ENCODE measurements at regions not wholly inside any gene's neighbourhood (a gene's known extent, or its start where the extent isn't known, plus 50 kb on each side); places are given as distances from the start of the nearest gene placed in this dataset.
"Not testable (repeated sequence)": the region's sequence is repeated elsewhere in the genome, so short reads cannot be mapped to it uniquely, and the experiment has no call there.

DNA sequence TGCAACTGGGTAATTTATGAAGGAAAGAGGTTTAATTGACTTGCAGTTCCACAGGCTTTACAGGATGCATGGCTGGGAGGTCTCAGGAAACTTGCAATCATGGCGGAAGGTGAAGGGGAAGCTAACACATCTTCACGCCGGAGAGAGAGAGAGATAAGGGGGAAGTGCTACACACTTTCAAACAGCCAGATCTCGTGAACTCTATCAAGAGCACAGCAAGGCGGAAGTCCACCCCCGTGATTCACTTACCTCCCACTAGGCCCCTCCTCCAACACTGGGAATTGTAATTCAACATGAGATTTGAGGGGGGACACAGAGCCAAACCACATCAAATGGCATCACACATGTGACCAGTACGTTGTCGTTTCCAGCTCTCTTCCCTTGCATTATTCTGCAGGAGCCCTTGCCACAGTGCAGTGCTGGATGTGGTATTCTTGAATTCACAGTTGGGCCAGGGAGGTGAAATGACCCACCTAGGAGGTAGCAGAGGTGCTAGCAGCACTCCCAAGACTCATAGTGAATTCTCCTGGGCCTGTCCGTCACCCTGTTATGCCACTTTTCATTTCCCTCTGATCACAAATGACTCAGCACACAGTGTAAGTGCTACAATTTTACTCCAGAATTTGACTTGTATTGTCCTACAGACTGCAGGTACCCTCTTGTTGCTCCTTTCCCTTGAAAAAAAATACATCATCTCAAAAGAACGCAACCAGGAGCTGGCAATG, 179.2 kb upstream of the PLGLB2 start:
- POLR2A ChIA-PET; DNase-seq; H3K36me3 Mint-ChIP-seq (ENCODE audit: low read depth); CTCF ChIA-PET; H3K27me3 Mint-ChIP-seq (ENCODE audit: low read depth); ATAC-seq; H3K4me3 Mint-ChIP-seq; H3K27ac Mint-ChIP-seq; H3K9me3 Mint-ChIP-seq (ENCODE audit: insufficient read depth): not testable (repeated sequence)
- H3K4me1 Mint-ChIP-seq (ENCODE audit: low read depth): peaks cover 14% of the 10 kb centered on the region

DNA sequence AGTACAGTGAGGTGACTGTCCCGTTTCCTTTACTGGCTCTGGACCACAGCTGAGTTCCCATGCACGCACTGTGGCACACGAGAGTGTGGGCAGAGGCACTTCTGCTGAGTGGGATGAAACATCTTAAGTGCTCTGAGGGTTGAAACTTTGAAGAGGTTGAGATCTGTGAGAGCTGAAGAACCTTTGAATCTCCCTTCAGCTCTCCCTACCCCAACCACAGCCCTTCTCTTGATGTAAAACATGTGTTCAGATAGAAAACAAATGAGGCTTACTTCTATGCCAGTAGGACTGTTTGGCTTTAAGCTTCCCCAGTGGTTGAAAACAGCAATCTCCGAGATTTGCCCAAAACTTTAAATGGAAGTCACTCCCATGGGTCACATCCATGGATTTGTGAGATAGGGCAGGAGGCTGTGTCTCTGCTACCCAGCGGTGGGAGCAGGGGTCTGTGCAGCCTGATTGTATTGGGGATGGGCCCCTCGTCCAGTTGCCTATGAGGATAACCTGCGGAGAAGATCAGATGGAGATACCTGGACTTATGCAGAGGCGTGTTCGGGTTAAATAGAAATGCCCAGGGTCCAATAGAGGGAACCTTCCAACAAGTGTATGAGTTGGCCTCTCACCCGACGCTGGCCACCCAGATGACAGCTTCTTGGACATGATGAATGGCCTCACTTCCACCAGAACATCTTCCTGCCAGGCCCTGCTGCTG, 178.0 kb upstream of the PLGLB2 start:
- CTCF ChIA-PET; DNase-seq; H3K9me3 Mint-ChIP-seq (ENCODE audit: insufficient read depth); H3K4me3 Mint-ChIP-seq; H3K27me3 Mint-ChIP-seq (ENCODE audit: low read depth); H3K36me3 Mint-ChIP-seq (ENCODE audit: low read depth); POLR2A ChIA-PET: not testable (repeated sequence)
- H3K4me1 Mint-ChIP-seq (ENCODE audit: low read depth): peaks cover 15% of the 10 kb centered on the region
- peak; percentile 66 for ATAC-seq
- peak overlapping the region; percentile 56 for H3K27ac Mint-ChIP-seq

DNA sequence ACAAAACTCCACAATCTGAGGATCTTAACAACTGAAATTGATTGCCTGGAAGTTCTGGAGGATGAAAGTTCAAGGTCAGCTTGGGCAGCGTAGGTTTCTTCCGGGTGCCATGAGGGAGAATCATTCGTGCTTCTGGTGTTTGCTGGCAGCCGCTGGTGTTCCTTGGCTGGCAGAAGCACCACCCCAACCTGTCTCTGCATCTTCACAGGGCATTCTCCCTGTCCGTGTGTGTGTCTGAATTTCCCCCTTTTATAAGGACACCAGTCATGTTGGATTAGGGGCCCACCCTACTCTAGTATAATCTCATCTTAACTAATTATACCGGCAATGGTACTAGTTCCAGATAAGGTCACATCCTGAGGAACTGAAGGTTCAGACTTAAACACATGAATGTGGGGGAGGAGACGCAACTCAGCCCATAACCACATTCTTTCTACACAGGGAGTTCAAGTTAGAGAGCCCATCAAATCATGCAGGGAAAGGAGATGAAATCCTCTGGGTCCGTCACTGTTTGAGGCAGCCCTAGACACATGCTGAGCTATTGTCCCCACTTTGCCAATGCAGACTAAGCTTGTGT, 175.9 kb upstream of the PLGLB2 start:
- POLR2A ChIA-PET; H3K27ac Mint-ChIP-seq; H3K9me3 Mint-ChIP-seq (ENCODE audit: insufficient read depth); H3K27me3 Mint-ChIP-seq (ENCODE audit: low read depth); CTCF ChIA-PET; H3K4me3 Mint-ChIP-seq; H3K36me3 Mint-ChIP-seq (ENCODE audit: low read depth); DNase-seq: not testable (repeated sequence)
- peaks cover 27% of the 10 kb centered on the region for H3K4me1 Mint-ChIP-seq (ENCODE audit: low read depth)
- ATAC-seq: peak; percentile 25

DNA sequence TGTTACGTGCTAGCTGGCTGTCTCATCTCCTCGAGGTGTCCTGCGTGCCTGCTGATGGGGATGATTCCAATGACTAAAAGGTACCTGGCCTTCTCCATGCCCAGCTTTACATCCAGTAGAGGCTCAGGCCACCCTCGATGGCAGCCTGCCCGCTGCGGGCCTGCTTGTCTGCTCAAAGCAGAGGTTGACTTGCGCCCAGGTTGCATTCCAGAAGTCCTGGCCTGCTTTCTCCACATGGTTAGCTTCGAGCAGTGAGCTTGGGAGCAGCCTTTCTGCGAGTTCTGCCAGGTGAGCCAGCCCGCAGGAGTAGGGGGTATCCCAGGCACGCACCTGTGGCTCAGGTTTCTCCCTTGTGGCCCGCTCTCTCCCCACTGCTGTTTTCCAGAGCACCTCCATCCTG, 175.0 kb upstream of the PLGLB2 start:
- ATAC-seq; H3K27ac Mint-ChIP-seq; H3K27me3 Mint-ChIP-seq (ENCODE audit: low read depth); CTCF ChIA-PET; POLR2A ChIA-PET; DNase-seq; H3K36me3 Mint-ChIP-seq (ENCODE audit: low read depth); H3K9me3 Mint-ChIP-seq (ENCODE audit: insufficient read depth); H3K4me3 Mint-ChIP-seq: not testable (repeated sequence)
- H3K4me1 Mint-ChIP-seq (ENCODE audit: low read depth): peaks cover 27% of the 10 kb centered on the region

DNA sequence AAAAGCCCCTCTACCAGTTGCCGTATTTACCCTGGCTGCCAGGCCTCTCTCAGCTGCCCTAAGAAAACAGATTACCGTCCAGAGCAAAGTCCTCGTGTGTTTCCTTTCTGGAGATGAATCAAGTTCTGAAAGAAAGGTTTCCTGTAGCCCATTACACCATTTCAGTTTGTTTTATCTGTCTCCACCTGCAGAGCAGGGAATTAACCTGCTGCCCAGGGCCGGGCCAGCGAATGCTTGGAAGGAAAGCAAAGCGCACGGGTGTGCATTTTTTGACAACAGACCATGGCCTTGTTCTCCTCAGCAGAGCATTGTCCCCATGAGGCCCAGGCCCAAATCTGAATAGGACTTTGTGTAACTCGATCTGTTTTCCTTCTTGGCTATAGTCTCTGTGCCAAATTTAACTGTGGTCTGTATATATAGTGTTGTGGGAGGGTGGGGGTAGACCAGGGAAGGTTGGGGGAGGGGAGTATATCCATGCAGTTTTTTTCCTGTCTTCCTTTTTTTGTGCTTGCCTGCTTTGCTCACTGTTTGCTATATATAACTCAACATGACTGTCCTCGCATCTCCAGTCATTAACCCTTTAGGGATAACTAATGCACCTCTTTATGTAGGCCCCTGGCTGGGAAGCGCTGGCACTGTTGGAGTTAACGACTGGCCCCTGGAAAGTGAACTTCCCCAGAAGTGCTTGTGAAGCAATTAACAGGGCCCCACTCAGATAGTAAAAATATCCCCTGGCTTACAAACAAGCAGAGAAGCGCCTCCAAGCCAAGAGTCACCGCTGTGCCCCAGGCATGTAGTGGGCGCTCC, 174.3 kb upstream of the PLGLB2 start:
- POLR2A ChIA-PET; H3K9me3 Mint-ChIP-seq (ENCODE audit: insufficient read depth): not testable (repeated sequence)

DNA sequence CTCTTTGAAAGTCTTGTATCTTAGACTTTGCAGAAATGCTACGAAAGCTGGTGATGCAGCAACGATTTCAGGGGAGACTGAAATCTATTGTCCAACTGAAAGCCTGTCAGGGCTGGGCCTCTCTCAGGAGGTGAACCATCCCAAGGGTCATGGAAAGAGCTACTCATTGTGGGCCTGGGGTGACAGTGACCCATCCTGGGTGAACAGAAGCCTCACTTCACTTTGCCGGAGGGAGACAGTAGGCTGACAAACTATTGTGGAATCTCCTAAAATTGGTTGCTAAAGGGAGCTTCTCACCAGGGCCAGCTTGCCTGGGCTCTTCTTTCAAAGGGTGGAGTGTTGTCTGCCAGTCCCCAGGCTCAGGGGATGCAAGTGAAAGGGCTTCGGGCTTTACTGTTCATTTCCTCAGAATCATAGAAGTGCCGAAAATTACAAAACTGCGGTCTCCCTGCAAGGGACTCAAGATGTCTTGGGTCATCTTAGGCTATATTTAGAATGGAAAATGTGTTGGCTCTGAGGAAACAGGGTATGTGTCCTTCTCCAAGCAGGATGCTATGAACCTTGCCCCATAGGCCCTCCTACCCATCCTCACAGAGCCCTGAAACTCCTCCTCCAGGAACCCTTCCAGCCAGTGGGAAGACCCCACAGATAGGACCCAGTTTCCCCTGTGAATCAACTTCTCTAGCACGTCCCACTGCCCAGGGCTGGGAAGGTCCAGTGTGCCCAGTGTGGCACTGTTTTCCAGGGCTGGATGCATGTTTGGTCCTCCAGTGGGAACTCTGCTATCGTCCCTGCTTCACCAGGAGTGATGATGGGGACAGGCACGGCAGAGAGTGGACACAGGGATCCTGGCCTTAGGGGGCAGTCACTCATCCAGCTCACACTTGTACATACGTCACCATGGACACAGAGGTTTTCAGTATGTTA, 173.4 kb upstream of the PLGLB2 start:
- ATAC-seq; H3K36me3 Mint-ChIP-seq (ENCODE audit: low read depth); H3K27me3 Mint-ChIP-seq (ENCODE audit: low read depth); POLR2A ChIA-PET; CTCF ChIA-PET; DNase-seq; H3K9me3 Mint-ChIP-seq (ENCODE audit: insufficient read depth): not testable (repeated sequence)
- Mint-ChIP-seq H3K4me3 (peak overlapping the region; percentile 12), H3K4me1 (ENCODE audit: low read depth) (peaks cover 22% of the 10 kb centered on the region), H3K27ac (peak overlapping the region; percentile 63)

More for the DNA sequence above, 174.3 kb upstream of the PLGLB2 start:
- Mint-ChIP-seq H3K27ac (peak overlapping the region; percentile 43), H3K4me1 (ENCODE audit: low read depth) (peaks cover 27% of the 10 kb centered on the region)
- H3K36me3 Mint-ChIP-seq (ENCODE audit: low read depth); H3K27me3 Mint-ChIP-seq (ENCODE audit: low read depth); ATAC-seq; CTCF ChIA-PET; DNase-seq; H3K4me3 Mint-ChIP-seq: not testable (repeated sequence)

DNA sequence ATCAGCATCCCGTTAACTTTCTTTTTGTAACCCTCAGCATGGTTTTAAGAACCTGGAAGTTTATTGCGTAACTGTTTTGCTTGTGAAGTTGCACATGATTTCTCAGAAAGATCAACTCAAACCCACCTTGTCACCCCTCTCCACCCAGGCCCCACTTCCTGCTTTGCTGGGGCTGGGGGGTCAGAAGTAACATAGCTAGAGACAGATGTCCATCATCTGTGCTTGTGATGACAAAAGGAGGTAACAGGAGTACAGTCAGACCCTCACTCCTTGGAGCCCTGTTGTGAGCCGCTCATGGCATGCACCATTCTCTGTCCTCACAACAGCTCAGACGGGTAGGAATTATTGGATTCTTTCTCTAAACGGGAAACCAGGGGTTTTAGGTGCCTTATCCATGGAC, 172.7 kb upstream of the PLGLB2 start:
- DNase-seq; POLR2A ChIA-PET; H3K9me3 Mint-ChIP-seq (ENCODE audit: insufficient read depth); CTCF ChIA-PET; H3K36me3 Mint-ChIP-seq (ENCODE audit: low read depth); H3K27me3 Mint-ChIP-seq (ENCODE audit: low read depth): not testable (repeated sequence)
- peak overlapping the region; percentile 12 for H3K4me3 Mint-ChIP-seq
- H3K4me1 Mint-ChIP-seq (ENCODE audit: low read depth): peaks cover 17% of the 10 kb centered on the region
- ATAC-seq: peak; percentile 26
- peak overlapping the region; percentile 63 for H3K27ac Mint-ChIP-seq

DNA sequence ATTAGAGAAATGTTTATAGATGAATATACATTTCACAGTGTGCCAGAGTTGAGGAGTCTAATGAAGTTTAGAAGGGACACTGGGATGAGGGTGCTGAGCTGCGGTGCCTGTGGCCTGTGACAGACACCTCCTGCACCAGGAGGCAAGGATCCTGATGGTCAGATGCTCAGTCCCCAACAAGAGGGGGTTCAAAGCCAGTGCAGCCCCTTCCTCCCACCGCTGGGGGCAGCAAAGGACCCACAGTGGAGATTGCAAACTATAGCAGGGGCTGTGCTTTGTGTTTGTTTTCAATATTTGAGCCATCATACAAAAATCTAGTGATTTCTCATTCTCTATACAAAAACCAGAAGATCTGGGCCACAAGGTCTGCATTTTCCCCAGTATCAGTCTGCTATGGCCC, 170.5 kb upstream of the PLGLB2 start:
- H3K27me3 Mint-ChIP-seq (ENCODE audit: low read depth); DNase-seq; H3K36me3 Mint-ChIP-seq (ENCODE audit: low read depth); H3K9me3 Mint-ChIP-seq (ENCODE audit: insufficient read depth); H3K4me3 Mint-ChIP-seq; ATAC-seq; H3K27ac Mint-ChIP-seq; CTCF ChIA-PET; POLR2A ChIA-PET: not testable (repeated sequence)
- H3K4me1 Mint-ChIP-seq (ENCODE audit: low read depth): peaks cover 15% of the 10 kb centered on the region

DNA sequence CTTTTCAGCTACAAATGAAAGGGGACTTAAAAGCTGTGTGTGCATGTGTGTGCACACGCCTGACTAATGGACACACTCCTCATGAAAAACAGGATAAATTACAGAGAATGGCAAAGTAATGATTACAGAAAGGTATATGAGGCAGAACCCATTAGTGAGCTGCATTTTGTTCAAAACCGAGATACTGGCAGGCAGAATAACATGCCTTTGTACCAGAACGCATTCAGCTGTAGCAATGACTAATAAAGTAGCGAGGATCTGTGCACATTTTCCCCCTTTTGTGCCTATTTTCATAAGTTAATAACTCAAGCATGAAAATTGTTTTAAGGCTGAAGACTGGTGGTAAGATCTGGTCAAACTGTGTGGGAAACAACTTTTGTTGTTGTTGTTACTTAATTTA, 165.7 kb upstream of the PLGLB2 start:
- ATAC-seq; POLR2A ChIA-PET; H3K9me3 Mint-ChIP-seq (ENCODE audit: insufficient read depth); DNase-seq; H3K4me3 Mint-ChIP-seq; H3K27me3 Mint-ChIP-seq (ENCODE audit: low read depth); H3K27ac Mint-ChIP-seq; H3K4me1 Mint-ChIP-seq (ENCODE audit: low read depth); CTCF ChIA-PET; H3K36me3 Mint-ChIP-seq (ENCODE audit: low read depth): not testable (repeated sequence)

DNA sequence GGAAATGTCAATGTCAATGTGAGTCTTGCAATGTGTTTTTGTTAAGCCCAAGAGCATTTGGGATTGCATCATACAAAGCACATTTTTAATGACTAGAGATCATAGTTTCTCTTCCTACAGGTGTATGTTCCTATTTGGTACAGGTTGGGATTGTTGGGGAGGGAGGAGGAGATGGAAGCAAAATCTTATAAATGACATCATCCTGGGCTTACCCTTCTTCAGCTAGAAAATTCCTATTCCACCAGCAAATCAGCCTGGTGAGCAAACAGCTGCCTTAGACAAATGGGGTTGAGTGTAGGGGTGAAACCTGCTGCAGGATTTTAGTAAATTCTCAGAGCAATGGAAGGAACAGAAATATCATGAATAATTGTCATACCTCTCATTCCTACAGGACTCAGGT, 165.3 kb upstream of the PLGLB2 start:
- H3K27me3 Mint-ChIP-seq (ENCODE audit: low read depth); POLR2A ChIA-PET; ATAC-seq; H3K36me3 Mint-ChIP-seq (ENCODE audit: low read depth); H3K9me3 Mint-ChIP-seq (ENCODE audit: insufficient read depth); DNase-seq; H3K4me3 Mint-ChIP-seq; H3K27ac Mint-ChIP-seq; CTCF ChIA-PET; H3K4me1 Mint-ChIP-seq (ENCODE audit: low read depth): not testable (repeated sequence)

DNA sequence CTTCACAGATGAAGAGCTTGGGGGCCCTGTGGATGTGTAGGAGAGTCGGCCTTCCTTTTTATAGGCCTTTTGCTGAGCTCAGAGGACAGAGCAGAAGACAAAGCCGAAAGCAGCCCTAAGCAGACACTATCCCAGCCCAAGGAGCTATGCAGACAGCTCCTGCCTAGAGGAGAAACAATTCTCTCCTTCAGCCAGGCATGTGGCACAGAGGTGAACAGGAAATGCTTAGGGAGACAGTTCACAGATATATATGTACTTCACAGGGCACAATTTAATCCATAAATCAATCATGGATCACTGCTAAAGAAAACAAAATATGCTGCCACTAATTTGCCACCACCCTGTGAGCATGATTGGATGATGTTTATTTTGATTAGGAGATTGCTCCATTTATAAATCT, 164.5 kb upstream of the PLGLB2 start:
- CTCF ChIA-PET; H3K4me3 Mint-ChIP-seq; ATAC-seq; H3K27ac Mint-ChIP-seq; POLR2A ChIA-PET; H3K27me3 Mint-ChIP-seq (ENCODE audit: low read depth); DNase-seq; H3K4me1 Mint-ChIP-seq (ENCODE audit: low read depth); H3K36me3 Mint-ChIP-seq (ENCODE audit: low read depth); H3K9me3 Mint-ChIP-seq (ENCODE audit: insufficient read depth): not testable (repeated sequence)
